ENCODE measurements at regions not wholly inside any gene's neighbourhood (a gene's known extent, or its start where the extent isn't known, plus 50 kb on each side); places are given as distances from the start of the nearest gene placed in this dataset.

GRCh38 chr3:38960042-38960622, 91.6 kb downstream of the SCN11A start:
- Histone ChIP-seq H2AFZ (ENCODE audit: low read depth, low read length) (no peak overlapping the region), H3K9me3 (ENCODE audit: low read length) (no peaks in the 10 kb centered on the region), H3K27me3 (ENCODE audit: insufficient read depth, low read depth, low read length) (no peaks in the 10 kb centered on the region), H3F3A (ENCODE audit: insufficient read depth, low read length, poor library complexity, severe bottlenecking) (no peaks in the 10 kb centered on the region), H3K4me2 (ENCODE audit: low read length) (no peak overlapping the region), H3K4me3 (ENCODE audit: low read length) (no peak overlapping the region), H3K36me3 (ENCODE audit: insufficient read depth, low read length) (no peaks in the 10 kb centered on the region), H3K27ac (ENCODE audit: low read length) (no peak overlapping the region), H3K9me2 (ENCODE audit: insufficient read depth, low read length) (no peaks in the 10 kb centered on the region), H3K79me2 (replicated peaks; ENCODE audit: insufficient read depth, low read length) (no peaks in the 10 kb centered on the region), H4K20me1 (ENCODE audit: insufficient read depth) (no peaks in the 10 kb centered on the region), H3K9ac (ENCODE audit: low read length) (no peak overlapping the region)
- TF ChIP-seq CTCF (IDR thresholded peaks at IDR 0.05; ENCODE audit: poor library complexity, severe bottlenecking) = no peak
- no peak for TF ChIP-seq RAD21 (conservative IDR thresholded peaks at IDR 0.05)
- TF ChIP-seq MXI1 (conservative IDR thresholded peaks at IDR 0.05; ENCODE audit: poor library complexity, severe bottlenecking) = no peak
- no peak for TF ChIP-seq REST (IDR thresholded peaks at IDR 0.05; ENCODE audit: borderline replicate concordance)
- no peak for TF ChIP-seq EZH2 (IDR thresholded peaks at IDR 0.05; ENCODE audit: borderline replicate concordance, insufficient read depth, low read length, poor library complexity, severe bottlenecking)
- no peak for TF ChIP-seq EP300 (conservative IDR thresholded peaks at IDR 0.05; ENCODE audit: poor library complexity, severe bottlenecking)
- no peak for TF ChIP-seq POLR2AphosphoS5 (IDR thresholded peaks at IDR 0.05)
- no peak for TF ChIP-seq SMC3 (conservative IDR thresholded peaks at IDR 0.05; ENCODE audit: poor library complexity)
- no peak for TF ChIP-seq TAF1 (IDR thresholded peaks at IDR 0.05; ENCODE audit: low read depth)

DNA sequence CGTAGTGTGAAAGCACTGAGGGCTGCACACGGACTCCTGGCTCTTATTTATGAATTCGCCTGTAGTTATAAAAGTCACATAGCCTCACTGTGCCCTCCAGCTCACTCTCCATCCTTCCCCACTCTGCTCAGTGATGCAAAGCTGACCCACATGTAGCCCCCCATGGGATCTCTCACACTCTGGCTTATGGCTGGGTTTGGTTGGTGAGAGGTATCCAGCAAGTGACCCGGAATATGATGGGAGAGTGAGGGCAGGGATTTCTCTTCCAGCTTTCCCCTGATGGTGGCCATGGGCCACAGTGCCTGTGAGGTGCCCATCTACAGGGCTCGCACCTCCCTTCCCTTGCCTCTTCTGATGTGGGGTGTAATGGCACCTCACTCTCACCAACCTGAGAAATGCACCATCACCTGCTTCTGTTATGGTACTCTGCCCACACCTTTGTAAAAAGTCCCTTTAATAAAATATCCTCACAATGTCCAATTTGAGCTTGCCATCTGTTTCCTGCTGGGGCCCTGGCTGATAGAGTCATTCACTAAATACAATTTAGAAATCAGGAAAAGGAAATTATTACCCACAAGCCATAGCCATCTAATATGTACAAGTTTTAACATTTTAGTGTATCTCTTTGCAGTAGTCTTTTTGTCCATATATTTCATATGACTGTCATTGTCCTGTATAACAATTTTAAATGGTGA, 93.6 kb downstream of the SCN11A start:
- no peak overlapping the region for H3K4me2 ChIP-seq (ENCODE audit: low read length)
- no peak overlapping the region for H3K4me3 ChIP-seq (ENCODE audit: low read length)
- no peaks in the 10 kb centered on the region for H3K9me3 ChIP-seq (ENCODE audit: low read length)
- no peak overlapping the region for H3K9ac ChIP-seq (ENCODE audit: low read length)
- H3F3A ChIP-seq (ENCODE audit: insufficient read depth, low read length, poor library complexity, severe bottlenecking) = no peaks in the 10 kb centered on the region
- no peak overlapping the region for H3K27ac ChIP-seq (ENCODE audit: low read length)
- no peaks in the 10 kb centered on the region for H4K20me1 ChIP-seq (ENCODE audit: insufficient read depth)
- no peaks in the 10 kb centered on the region for H3K36me3 ChIP-seq (ENCODE audit: insufficient read depth, low read length)
- no peaks in the 10 kb centered on the region for H3K9me2 ChIP-seq (ENCODE audit: insufficient read depth, low read length)
- TF ChIP-seq CTCF (IDR thresholded peaks at IDR 0.05; ENCODE audit: poor library complexity, severe bottlenecking) = no peak
- no peak for TF ChIP-seq EZH2 (IDR thresholded peaks at IDR 0.05; ENCODE audit: borderline replicate concordance, insufficient read depth, low read length, poor library complexity, severe bottlenecking)
- no peak for TF ChIP-seq POLR2AphosphoS5 (IDR thresholded peaks at IDR 0.05)
- TF ChIP-seq SMC3 (conservative IDR thresholded peaks at IDR 0.05; ENCODE audit: poor library complexity) = no peak
- no peak for TF ChIP-seq TAF1 (IDR thresholded peaks at IDR 0.05; ENCODE audit: low read depth)
- no peak for TF ChIP-seq EP300 (conservative IDR thresholded peaks at IDR 0.05; ENCODE audit: poor library complexity, severe bottlenecking)
- TF ChIP-seq RAD21 (conservative IDR thresholded peaks at IDR 0.05) = no peak
- no peak for TF ChIP-seq MXI1 (conservative IDR thresholded peaks at IDR 0.05; ENCODE audit: poor library complexity, severe bottlenecking)
- no peak for TF ChIP-seq REST (IDR thresholded peaks at IDR 0.05; ENCODE audit: borderline replicate concordance)
- no peaks in the 10 kb centered on the region for H3K27me3 ChIP-seq (ENCODE audit: insufficient read depth, low read depth, low read length)
- H2AFZ ChIP-seq (ENCODE audit: low read depth, low read length) = no peak overlapping the region
- H3K79me2 ChIP-seq (replicated peaks; ENCODE audit: insufficient read depth, low read length) = no peaks in the 10 kb centered on the region

All from neural cell (in vitro differentiated cells).